ENCODE measurements at regions not wholly inside any gene's neighbourhood (a gene's known extent, or its start where the extent isn't known, plus 50 kb on each side); places are given as distances from the start of the nearest gene placed in this dataset.
"Not testable (repeated sequence)": the region's sequence is repeated elsewhere in the genome, so short reads cannot be mapped to it uniquely, and the experiment has no call there.

DNA sequence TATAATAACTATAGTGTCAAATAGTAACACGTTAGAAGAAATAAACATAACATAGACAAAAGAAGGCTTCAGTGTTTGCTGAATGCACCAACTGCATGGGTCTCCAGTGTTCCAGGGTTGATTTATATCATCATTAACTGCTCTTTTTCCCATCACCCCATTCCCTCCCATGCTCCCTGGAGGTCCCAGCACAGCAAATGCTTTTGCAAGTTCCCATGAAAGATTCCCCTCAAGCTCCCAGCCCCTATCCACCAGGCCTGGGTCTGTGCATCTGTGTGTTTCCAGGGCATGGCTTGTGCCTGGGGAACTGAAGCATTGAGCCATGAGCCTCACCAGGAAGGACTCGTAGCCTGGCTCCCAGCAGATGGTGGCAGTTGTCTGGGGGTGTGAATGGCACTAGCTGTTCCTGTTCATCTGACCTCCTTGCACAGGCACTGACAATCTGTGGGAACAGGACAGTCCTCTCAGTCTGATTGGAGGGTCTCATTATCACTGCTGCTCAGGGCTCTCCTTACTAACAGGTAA lies 164.6 kb upstream of the RMP24 start:
- H3K4me1 ChIP-seq (ENCODE audit: insufficient read depth, low read length), result no peaks in the 10 kb centered on the region
- H3K27me3 ChIP-seq (ENCODE audit: insufficient read depth, low read length, poor library complexity), result peaks cover 3% of the 10 kb centered on the region
- no peak overlapping the region for H3K9ac ChIP-seq (ENCODE audit: low read depth, low read length)
- DNase-seq (no peak), ATAC-seq (ENCODE audit: insufficient read depth, low read depth) (no peak)
- no peaks in the 10 kb centered on the region for H3K36me3 ChIP-seq (ENCODE audit: insufficient read depth, low read length)
- no peak overlapping the region for H2AFZ ChIP-seq (ENCODE audit: low read depth, low read length)
- H3K9me3 ChIP-seq (ENCODE audit: insufficient read depth, low read length, severe bottlenecking), result no peaks in the 10 kb centered on the region
- no peak overlapping the region for H3K4me2 ChIP-seq (ENCODE audit: insufficient read depth, low read length)
- H4K20me1 ChIP-seq (ENCODE audit: insufficient read depth, low read length), result no peaks in the 10 kb centered on the region
- no peak for TF ChIP-seq EZH2 (IDR thresholded peaks at IDR 0.05; ENCODE audit: borderline replicate concordance, low read depth, low read length, severe bottlenecking)
- H3K4me3 ChIP-seq (ENCODE audit: low read depth in 1 of 2, low read length in 2 of 2), result no peak overlapping the region
- H3K27ac ChIP-seq (ENCODE audit: low read length), result no peak overlapping the region
- no peaks in the 10 kb centered on the region for H3K79me2 ChIP-seq (ENCODE audit: insufficient read depth, low read length)

DNA sequence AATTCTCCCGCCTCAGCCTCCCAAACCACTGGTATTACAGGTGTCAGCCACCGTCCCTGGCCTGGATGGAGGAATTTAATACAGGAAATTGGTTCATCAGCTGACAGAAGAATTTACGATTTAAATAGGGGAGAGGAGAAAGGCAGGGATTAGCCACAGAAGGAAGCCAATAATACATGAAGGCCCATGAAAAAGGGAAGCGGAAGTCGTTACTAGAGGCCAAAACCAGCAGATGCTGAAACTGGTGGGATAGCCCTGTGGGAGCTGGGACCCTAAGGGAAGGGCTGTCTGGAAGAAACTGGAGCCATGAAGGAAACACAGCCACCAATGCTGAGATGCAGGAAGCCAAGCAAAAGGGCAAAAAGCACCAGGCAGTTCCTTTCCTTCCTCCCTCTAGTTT lies 163.7 kb upstream of the RMP24 start:
- H4K20me1 ChIP-seq (ENCODE audit: insufficient read depth, low read length), result no peaks in the 10 kb centered on the region
- no peaks in the 10 kb centered on the region for H3K4me1 ChIP-seq (ENCODE audit: insufficient read depth, low read length)
- DNase-seq (no peak), ATAC-seq (ENCODE audit: insufficient read depth, low read depth) (no peak)
- no peak overlapping the region for H2AFZ ChIP-seq (ENCODE audit: low read depth, low read length)
- no peak overlapping the region for H3K4me2 ChIP-seq (ENCODE audit: insufficient read depth, low read length)
- no peak overlapping the region for H3K9ac ChIP-seq (ENCODE audit: low read depth, low read length)
- no peaks in the 10 kb centered on the region for H3K36me3 ChIP-seq (ENCODE audit: insufficient read depth, low read length)
- no peak overlapping the region for H3K27ac ChIP-seq (ENCODE audit: low read length)
- H3K79me2 ChIP-seq (ENCODE audit: insufficient read depth, low read length), result no peaks in the 10 kb centered on the region
- no peaks in the 10 kb centered on the region for H3K9me3 ChIP-seq (ENCODE audit: insufficient read depth, low read length, severe bottlenecking)
- H3K4me3 ChIP-seq (ENCODE audit: low read depth in 1 of 2, low read length in 2 of 2), result no peak overlapping the region
- H3K27me3 ChIP-seq (ENCODE audit: insufficient read depth, low read length, poor library complexity), result peaks cover 3% of the 10 kb centered on the region
- TF ChIP-seq, protein P1, sequence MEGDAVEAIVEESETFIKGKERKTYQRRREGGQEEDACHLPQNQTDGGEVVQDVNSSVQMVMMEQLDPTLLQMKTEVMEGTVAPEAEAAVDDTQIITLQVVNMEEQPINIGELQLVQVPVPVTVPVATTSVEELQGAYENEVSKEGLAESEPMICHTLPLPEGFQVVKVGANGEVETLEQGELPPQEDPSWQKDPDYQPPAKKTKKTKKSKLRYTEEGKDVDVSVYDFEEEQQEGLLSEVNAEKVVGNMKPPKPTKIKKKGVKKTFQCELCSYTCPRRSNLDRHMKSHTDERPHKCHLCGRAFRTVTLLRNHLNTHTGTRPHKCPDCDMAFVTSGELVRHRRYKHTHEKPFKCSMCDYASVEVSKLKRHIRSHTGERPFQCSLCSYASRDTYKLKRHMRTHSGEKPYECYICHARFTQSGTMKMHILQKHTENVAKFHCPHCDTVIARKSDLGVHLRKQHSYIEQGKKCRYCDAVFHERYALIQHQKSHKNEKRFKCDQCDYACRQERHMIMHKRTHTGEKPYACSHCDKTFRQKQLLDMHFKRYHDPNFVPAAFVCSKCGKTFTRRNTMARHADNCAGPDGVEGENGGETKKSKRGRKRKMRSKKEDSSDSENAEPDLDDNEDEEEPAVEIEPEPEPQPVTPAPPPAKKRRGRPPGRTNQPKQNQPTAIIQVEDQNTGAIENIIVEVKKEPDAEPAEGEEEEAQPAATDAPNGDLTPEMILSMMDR (IDR thresholded peaks at IDR 0.05; ENCODE audit: borderline replicate concordance, extremely low read depth, low read length, poor library complexity, severe bottlenecking), result no peak

DNA sequence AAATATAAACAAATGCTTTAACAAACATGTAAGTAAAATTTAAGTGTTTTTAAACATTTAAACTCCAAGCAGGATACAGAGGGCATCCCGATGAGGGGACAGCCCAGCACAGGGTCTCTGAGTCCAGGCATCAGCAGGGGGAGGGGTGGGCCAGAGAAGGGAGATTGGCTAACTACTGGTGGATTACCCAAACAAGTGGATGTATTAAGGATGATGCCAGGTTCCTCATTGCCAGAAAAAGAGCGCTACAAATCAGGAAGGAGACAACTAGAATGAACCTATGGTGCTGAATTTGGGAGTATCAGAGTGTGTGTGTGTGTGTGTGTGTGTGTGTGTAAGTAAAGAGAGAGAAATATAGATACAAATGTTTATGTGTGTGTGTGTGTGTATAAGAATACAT lies 162.0 kb upstream of the RMP24 start:
- DNase-seq (no peak), ATAC-seq (ENCODE audit: insufficient read depth, low read depth) (no peak)
- H4K20me1 ChIP-seq (ENCODE audit: insufficient read depth, low read length), result no peaks in the 10 kb centered on the region
- no peaks in the 10 kb centered on the region for H3K9me3 ChIP-seq (ENCODE audit: insufficient read depth, low read length, severe bottlenecking)
- H3K4me2 ChIP-seq (ENCODE audit: insufficient read depth, low read length), result no peak overlapping the region
- no peaks in the 10 kb centered on the region for H3K79me2 ChIP-seq (ENCODE audit: insufficient read depth, low read length)
- H2AFZ ChIP-seq (ENCODE audit: low read depth, low read length), result no peak overlapping the region
- H3K4me1 ChIP-seq (ENCODE audit: insufficient read depth, low read length), result no peaks in the 10 kb centered on the region
- no peaks in the 10 kb centered on the region for H3K36me3 ChIP-seq (ENCODE audit: insufficient read depth, low read length)
- no peaks in the 10 kb centered on the region for H3K27me3 ChIP-seq (ENCODE audit: insufficient read depth, low read length, poor library complexity)
- no peak overlapping the region for H3K4me3 ChIP-seq (ENCODE audit: low read depth in 1 of 2, low read length in 2 of 2)
- no peak overlapping the region for H3K27ac ChIP-seq (ENCODE audit: low read length)
- TF ChIP-seq, protein P1 (IDR thresholded peaks at IDR 0.05; ENCODE audit: borderline replicate concordance, extremely low read depth, low read length, poor library complexity, severe bottlenecking), result no peak
- no peak for TF ChIP-seq EZH2 (IDR thresholded peaks at IDR 0.05; ENCODE audit: borderline replicate concordance, low read depth, low read length, severe bottlenecking)
- H3K9ac ChIP-seq (ENCODE audit: low read depth, low read length), result no peak overlapping the region

DNA sequence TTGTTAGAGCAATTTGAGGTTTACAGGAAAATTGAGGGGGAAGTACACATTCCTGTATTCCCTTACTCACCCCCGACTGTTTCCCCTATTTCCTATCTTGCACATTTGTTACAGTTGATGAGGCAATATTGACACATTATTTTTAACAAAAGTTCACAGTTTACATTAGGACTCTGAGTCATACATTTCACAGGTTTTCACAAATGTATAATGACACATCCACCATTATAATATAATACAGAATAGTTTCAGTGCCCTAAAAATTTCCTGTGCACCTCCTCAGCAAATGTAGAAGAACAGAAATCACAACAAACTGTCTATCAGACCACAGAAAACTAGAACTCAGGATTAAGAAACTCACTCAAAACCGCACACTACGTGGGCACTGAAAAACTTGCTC lies 160.6 kb upstream of the RMP24 start:
- Histone ChIP-seq H3K4me2 (ENCODE audit: insufficient read depth, low read length) (no peak overlapping the region), H3K4me1 (ENCODE audit: insufficient read depth, low read length) (no peaks in the 10 kb centered on the region), H3K9me3 (ENCODE audit: insufficient read depth, low read length, severe bottlenecking) (no peaks in the 10 kb centered on the region), H4K20me1 (ENCODE audit: insufficient read depth, low read length) (no peaks in the 10 kb centered on the region), H3K27ac (ENCODE audit: low read length) (no peak overlapping the region), H3K27me3 (ENCODE audit: insufficient read depth, low read length, poor library complexity) (peaks cover 2% of the 10 kb centered on the region), H3K79me2 (ENCODE audit: insufficient read depth, low read length) (no peaks in the 10 kb centered on the region), H3K36me3 (ENCODE audit: insufficient read depth, low read length) (no peaks in the 10 kb centered on the region), H2AFZ (ENCODE audit: low read depth, low read length) (no peak overlapping the region), H3K4me3 (ENCODE audit: low read depth in 1 of 2, low read length in 2 of 2) (no peak overlapping the region), H3K9ac (ENCODE audit: low read depth, low read length) (no peak overlapping the region)
- no peak for TF ChIP-seq EZH2 (IDR thresholded peaks at IDR 0.05; ENCODE audit: borderline replicate concordance, low read depth, low read length, severe bottlenecking)
- TF ChIP-seq, protein P1 (IDR thresholded peaks at IDR 0.05; ENCODE audit: borderline replicate concordance, extremely low read depth, low read length, poor library complexity, severe bottlenecking), result no peak
- DNase-seq, result no peak
- ATAC-seq (ENCODE audit: insufficient read depth, low read depth), result no peak

DNA sequence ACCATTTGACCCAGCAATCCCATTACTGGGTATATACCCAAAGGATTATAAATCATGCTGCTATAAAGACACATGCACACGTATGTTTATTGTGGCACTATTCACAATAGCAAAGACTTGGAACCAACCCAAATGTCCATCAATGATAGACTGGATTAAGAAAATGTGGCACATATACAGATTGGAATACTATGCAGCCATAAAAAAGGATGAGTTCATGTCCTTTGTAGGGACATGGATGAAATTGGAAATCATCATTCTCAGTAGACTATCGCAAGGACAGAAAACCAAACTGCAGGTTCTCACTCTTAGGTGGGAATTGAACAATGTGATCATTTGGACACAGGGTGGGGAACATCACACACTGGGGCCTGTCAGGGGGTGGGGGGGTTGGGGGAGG lies 157.5 kb upstream of the RMP24 start:
- DNase-seq; ATAC-seq (ENCODE audit: insufficient read depth, low read depth); H3K4me1 ChIP-seq (ENCODE audit: insufficient read depth, low read length); H3K9ac ChIP-seq (ENCODE audit: low read depth, low read length); H3K36me3 ChIP-seq (ENCODE audit: insufficient read depth, low read length); H2AFZ ChIP-seq (ENCODE audit: low read depth, low read length); H3K4me3 ChIP-seq (ENCODE audit: low read depth in 1 of 2, low read length in 2 of 2); H3K27me3 ChIP-seq (ENCODE audit: insufficient read depth, low read length, poor library complexity); H3K79me2 ChIP-seq (ENCODE audit: insufficient read depth, low read length); H3K27ac ChIP-seq (ENCODE audit: low read length); H4K20me1 ChIP-seq (ENCODE audit: insufficient read depth, low read length); H3K9me3 ChIP-seq (ENCODE audit: insufficient read depth, low read length, severe bottlenecking); H3K4me2 ChIP-seq (ENCODE audit: insufficient read depth, low read length): not testable (repeated sequence)
